Daoy (cell line): ENCODE measurements at regions not wholly inside any gene's neighbourhood (a gene's known extent, or its start where the extent isn't known, plus 50 kb on each side); places are given as distances from the start of the nearest gene placed in this dataset.
"Not testable (repeated sequence)": the region's sequence is repeated elsewhere in the genome, so short reads cannot be mapped to it uniquely, and the experiment has no call there.

ENCODE experiments used
- DNase-seq: peaks from one replicate; pipeline ENCODE4 v3.0.0-alpha.2; 2015; ENCODE audit warnings: low read depth

DNA sequence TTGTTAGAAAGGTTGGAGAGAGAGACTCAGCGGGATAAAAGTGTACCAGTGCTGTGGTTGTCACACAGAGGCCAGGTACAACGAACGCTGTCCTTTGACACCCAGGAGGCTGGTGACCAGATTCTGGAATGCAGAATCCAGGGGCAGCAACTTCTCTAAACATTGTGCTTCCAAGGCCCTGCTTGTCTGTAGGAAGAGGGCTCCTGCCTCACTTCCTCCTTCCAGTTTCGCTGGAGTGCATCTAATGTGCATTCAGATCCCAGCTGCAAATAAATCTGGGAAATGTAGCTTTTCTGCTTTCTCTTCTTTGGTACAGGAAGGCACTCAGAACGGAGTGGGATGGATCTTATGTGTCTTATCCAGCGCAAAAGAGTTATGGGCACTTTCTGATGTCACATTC lies 171.8 kb upstream of the ATP5MC3 start:
- DNase-seq = no peak

DNA sequence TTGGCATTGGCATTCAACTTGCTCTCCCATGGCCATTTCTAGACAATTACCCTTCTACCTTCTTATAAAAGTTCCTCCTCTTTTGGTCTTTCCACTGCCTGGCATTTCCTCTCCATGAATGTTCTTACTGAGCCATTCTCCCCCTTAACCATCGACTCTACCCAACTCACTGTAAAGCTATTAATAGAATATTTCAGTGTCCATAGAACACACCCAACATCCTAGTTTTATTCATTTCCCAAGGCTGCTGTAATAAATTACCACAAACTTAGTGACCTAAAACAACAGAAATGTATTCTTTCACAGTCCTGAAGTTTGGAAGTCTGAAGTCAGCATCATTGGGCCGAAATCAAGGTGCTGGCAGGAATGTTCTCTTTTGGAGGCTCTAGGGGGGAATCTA lies 170.0 kb upstream of the ATP5MC3 start:
- DNase-seq = no peak

DNA sequence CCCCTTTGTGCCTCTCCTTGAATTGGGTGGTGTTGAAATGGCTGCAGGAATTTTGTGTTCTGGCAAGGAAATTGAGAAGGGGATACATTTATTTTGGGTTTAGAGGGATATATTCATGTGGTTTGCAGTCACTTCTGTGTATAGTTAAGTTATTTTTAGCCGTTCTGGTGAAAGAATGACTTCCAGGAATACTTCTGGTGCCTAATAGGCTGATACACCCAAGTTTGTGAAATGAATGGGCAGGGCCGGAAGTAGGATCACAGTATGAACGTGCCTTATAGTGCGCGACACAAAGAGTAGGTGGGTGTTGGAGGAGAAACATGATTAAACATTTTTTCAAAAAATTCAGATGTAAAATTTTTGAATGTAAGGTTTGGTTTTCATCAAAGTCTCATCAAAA lies 168.6 kb upstream of the ATP5MC3 start:
- no peak for DNase-seq

DNA sequence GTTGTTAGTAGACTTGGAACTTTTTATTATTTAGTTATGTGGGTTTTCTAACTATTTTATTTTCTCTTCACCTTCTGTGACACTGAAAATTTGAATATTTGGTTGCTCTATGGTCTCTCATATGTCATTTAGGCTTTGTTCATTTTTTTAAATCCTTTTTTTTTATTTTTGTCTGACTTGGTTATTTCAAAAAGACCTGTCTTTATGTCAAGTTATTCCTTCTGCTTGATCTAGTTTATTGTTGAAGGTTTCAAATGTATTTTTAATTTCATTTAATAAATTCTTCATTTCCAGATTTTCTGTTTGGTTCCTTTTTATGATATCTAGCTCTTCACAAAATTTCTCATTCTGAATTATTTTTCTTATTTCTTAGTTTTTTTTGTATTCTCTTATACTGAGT lies 160.6 kb upstream of the ATP5MC3 start:
- no peak for DNase-seq

DNA sequence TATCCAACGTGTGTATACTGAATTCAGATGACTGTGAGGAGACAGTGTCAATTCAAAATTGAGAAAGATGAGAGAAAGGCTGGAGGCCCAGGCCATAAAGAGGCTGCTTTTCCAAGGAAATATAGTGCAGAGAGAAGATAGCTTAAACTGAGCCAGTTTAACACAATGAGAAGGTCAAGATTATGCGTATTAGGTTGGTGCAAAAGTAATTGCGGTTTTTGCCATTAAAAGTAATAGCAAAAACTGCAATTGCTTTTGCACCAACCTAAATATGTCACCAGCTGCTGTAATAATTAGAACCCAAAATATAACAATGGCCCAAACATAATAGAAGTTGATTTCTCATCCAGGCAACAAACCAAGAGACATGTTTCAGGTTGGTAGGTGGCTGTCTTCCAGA lies 148.7 kb upstream of the ATP5MC3 start:
- no peak for DNase-seq

DNA sequence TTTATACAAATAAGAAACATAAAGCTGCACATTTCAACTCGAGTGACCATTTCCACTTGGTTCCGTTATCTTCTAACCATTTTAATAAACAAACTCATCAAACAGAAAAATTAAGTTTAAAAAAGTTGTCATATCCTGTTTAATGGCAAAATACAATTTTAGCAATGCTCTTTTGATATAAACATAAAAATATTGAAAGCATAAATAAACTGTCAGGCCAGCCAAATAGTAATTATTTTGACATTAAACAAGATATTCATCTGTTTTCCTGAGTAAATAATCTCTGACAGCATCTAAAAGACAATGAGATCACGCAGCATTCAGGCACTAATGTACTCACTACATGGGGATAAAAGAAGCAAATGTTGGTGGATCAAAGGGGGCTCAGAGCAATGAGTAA lies 145.3 kb upstream of the ATP5MC3 start:
- DNase-seq = no peak

DNA sequence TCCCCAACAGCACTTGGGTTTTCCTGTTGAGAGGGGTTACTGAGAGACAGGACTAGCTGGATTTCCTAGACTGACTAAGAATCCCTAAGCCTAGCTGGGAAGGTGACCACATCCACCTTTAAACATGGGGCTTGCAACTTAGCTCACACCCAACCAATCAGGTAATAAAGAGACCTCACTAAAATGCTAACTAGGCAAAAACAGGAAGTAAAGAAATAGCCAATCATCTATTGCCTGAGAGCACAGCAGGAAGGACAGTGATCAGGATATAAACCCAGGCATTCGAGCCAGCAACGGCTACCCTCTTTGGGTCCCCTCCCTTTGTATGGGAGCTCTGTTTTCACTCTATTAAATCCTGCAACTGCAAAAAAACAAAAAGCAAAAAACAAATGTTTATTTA lies 144.7 kb upstream of the ATP5MC3 start:
- DNase-seq = not testable (repeated sequence)

DNA sequence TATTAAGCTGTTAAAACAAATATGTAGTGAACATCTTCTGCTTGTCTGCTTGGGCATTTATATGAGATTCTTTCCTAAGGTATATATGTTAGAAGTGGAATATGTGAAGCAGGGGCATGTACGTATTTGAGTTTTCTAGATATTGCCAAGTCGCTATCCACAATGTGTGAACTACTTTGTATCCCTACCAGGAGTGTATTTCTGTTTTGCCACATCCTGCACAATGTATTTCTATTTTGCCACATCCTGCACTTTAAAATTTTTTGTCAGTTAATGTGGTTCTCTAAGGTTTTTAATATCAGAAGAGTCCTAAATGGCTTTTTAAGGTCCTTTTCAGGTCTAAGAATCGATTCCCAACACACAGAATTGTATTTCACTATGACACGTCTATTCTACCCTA lies 141.7 kb upstream of the ATP5MC3 start:
- DNase-seq = no peak

DNA sequence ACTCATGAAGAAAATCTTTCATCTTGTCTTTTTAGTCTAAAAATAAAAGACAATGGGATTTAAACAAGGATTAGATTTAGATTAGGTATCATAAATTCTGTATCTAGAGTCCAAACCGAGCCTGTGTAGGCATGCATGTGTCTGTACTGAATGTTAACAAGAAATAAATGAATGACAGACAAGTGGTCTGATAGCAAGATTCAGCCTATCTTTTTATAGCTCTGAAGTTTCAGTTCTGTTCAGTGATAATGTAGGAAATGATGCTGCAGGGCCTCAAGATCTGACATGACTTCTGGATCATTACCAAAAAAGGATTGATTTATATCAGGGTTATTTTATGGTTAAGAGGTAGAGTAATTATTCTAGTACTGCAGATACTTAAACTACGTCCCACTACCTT lies 137.0 kb upstream of the ATP5MC3 start:
- DNase-seq = no peak

DNA sequence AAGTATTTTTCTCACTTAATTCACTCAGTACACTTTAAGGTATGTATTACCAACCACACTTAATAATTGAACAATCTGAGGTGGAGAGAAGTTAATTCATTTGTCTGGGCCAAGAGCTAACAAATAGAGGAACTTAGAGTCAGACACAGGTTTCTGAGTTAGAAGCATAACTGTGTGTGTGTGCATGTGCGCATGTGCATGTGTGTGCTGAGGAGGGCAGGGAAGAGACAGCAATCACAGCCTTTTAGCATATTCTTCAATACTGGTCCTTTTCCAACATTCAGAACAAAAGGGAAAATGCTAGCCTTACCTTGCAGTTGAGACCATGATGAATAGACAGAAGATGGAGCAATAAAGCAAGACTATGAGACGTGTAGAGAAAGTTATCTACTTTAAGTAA lies 136.2 kb upstream of the ATP5MC3 start:
- DNase-seq = no peak

DNA sequence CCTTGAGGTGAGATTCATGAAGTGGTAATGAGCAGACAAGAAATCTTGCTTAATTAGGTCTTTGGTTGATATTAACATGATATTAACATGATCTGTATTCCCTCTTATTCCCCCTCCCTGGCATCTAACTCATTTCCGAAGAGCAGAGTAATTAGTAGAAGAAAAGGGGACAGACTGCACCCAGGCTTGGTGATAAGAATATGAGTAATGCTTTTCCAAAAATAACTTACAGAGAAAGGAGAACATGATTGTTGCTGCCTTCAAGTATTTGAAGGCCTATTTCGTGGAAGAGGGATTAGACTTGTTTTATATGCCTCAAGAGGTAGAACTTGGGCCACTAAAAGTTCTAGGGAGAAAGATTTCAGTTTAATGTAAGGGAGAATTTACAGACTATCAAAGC lies 130.6 kb upstream of the ATP5MC3 start:
- DNase-seq = no peak

DNA sequence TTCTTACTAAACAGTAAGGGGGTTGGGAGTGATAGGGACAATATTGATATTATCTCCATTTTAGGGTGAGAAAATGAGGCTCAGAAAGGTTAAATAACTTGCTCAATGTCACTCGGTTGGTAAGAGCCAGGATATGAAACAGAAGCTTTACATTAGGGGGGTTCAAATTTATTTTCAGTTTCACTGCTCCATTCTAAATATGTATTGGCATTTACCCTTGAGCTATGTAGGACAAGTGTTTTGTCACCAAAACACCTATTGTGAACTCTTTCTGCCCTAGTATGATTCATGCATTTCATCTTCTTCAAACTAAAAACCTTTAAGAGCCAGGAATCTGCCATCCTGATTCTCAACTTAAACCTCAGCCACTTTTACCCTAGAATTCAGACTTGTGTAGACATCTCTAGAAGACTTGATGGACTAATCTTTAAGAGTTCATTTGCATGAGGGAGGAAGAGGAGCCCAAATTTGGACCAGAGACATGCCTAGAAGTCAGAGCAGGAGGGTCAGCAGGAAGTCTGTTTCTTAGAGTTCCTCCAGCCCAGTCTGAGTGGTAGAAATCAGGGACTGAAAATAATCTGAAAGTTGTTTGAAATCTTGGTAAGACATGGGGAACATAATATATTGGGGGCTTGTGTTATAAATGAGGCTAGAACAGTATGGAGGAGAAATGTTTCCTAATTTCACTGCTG lies 129.4 kb upstream of the ATP5MC3 start:
- no peak for DNase-seq

DNA sequence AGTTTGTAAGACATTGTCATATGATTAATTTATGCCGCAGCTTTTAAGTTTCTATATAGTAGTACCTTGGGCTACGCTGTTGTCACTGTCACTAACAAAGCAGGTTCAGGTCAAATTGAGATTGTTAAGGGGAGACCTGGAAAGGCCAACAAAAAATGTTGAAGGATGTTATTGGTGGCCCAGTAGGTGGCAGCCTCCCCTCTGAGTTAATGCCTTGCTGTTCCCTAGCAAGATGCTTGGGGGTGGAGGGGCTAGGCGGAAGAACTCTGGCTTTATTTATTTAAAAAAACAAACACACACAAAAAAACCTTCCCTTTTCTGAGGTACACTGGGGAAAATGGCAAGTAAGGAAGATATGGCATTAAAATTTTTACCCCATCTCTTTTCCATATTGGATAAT lies 128.3 kb upstream of the ATP5MC3 start:
- DNase-seq = peak; percentile 39

DNA sequence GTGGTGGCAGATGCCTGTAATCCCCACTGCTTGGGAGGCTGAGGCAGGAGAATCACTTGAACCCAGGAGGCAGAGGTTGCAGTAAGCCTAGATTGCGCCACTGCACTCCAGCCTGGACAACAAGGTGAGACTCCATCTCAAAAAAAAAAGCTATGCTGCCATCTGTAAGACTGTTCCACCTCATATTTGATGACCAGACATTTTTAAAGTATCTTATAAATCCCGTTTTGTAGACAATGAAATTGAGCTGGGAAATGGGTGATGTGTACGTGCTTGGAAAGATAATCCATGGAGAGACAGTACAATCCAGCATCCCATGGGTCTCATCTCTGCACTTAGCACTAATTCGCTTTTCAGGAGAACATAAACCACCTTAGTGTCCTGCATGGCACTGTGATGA lies 126.5 kb upstream of the ATP5MC3 start:
- no peak for DNase-seq

DNA sequence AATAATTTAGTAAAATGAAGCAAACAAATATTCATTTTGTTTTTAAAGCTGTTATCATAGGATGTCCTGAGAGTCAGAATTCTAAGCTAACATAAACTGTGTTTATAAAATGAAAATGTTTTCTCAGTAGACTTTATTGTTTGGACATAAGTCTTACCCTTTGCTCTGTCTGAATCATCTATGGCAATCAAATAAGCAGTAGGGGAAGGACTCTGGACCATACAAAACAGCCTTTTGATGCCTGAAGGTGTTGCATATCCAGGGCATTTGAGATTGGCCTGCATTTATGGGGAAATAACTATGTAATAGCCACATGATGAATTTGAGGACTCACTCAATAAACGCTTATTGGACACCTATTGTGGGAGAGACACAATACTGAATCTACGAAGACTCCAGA lies 123.0 kb upstream of the ATP5MC3 start:
- no peak for DNase-seq

DNA sequence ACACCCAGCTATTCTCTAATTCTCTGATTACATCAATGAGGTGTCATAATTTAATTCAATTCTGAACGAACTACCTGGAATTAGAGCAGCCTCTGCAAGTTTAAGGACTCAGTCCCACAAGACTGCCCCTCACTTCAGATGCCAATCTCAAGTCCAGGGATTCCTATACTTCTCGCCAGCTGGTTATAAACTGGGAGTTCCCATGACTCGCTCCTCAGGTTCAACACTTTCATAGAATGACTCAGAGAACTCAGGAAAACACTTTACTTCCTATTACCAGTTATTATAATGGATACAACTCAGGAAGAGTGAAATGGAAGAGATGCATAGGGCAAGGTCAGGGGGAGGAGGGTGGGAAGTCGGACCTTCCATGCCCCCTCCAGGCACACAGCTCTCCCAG lies 112.3 kb upstream of the ATP5MC3 start:
- DNase-seq = peak; percentile 7

DNA sequence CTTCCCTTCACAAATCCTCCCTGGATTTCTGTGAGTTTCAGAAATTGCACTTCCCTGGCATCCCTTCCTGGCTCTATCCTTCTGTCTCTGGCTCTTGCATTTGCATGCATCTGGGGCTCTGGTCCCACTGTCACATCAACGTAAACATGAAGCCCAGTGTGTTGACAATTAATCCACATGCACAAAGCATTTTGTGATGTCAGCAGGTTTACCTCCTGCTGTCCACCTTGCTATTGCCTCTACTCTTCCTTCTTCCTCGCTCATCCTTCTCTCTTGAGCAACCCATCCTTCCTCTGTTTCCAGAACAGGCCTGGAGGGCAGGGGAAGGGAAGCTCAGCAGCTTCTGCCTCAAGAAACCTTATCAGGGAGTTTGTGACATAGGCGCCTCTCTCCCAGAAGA lies 111.7 kb upstream of the ATP5MC3 start:
- DNase-seq = no peak

DNA sequence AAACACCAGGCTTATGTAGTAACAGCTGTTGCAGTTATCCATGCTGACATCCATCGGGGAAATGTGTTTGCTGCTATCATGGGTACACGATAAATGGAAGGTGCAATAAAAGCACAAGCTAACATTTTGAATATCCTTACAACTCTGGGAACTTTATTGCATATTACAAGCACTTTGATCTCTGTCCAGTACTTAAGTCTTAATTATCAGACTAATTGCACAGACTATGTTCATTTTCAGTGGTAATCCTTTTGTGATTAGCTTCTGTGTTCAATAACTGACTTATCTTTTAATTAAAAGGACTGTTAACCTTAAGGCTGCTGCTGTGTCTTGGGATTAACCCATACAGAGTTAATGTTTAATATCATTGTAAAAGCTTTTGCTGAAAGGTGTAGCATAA lies 101.4 kb upstream of the ATP5MC3 start:
- no peak for DNase-seq

DNA sequence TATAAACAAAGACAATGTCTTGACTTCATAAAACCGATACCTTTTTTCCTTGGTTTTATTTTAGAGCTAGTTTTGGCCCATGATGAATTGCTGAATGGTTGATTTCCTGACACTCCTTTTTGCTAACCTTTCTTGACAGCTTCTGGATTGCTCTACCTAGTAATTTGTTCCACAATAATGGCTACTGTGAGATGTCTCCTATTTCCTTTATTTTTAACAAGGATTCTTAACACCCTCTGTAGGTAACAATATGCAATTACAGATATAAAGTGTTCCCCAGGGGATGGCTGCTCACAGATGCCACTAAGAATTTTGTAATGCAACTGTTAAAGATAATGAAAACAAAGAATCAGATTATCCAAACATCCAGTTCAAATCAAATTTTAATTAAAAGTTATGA lies 100.8 kb upstream of the ATP5MC3 start:
- peak; percentile 3 for DNase-seq

DNA sequence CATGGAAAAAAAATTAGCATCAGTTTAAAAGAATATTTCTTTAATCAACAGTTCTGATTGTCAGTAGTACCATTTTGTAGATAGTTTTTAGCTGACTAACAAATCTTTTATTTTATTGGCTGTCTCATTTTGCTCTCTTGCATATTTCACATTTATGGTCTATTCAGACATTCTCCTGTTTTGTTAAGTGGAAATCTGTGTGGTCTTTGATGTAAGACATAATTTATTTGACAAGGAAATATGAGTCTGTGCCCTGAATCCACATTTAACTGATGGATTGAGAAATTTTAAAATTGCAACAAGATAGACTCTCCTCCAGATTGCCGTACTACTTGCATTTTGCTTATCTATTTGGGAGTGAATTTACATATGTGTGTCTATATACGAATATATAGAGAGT lies 96.3 kb upstream of the ATP5MC3 start:
- DNase-seq = no peak

DNA sequence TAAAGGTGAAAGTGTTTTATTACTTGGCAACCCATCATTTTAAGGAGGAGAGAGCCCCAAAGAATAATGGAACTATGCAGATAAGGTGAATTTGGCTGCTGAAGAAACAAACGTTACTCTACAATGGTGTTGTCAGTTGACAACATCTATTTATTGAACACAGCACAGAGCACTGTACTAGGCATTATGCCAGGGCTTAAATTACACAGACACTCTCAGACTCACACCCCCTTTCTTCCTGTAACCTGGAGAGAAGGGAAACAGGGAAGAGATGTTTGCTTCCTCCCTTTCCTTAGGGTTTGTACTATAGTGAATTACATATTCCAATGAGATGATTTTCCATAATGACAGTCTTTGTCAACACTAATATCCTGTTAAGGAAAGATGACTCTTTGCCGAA lies 94.0 kb upstream of the ATP5MC3 start:
- no peak for DNase-seq

DNA sequence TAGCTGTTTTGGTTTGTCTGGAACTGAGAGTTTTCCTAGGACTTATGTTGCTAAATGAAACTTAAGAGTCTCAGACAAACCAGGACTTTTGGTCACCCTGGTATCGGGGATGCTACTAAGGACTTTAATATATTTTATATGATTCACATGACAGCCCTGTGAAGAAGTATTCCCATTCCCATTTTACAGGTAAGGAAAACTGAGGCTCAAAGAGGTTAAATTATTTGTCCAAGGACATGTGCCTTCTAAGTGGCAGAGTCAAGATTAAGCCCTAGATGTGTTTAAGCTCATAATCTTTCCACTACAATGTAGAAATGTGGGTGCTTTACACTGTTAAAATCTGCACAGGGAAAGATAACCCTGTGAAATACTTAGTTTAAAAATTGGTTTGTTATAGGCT lies 77.7 kb upstream of the ATP5MC3 start:
- no peak for DNase-seq

DNA sequence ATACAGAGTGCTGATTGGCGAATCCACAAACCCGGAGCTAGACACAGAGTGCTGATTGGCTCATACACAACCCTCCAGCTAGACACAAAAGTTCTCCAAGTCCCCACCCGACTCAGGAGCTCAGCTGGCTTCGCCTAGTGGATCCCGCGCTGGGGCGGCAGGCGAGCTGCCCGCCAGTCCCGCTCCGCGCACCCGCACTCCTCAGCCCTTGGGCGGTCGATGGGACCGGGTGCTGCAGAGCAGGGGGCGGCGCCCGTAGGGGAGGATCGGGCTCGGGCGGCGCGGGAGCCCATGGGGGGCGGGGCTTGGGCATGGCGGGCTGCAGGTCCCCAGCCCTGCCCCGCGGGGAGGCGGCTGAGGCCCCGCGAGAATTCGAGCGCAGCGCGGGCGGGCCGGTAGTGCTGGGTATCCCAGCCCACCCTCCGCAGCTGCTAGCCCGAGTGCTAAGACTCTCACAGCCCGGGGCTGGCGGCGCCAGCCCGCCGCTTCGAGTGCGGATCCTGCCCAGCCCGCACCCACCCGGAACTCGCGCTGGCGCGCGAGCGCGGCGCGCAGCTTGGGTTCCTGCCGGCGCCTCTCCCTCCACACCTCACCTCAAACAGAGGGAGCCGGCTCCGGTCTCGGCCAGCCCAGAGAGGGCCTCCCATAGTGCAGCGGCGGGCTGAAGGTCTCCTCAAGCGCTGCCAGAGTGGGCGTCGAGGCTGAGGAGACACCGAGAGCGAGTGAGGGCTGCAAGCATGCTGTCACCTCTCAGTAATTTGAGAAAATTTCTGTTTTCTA lies 75.5 kb upstream of the ATP5MC3 start:
- DNase-seq = no peak

DNA sequence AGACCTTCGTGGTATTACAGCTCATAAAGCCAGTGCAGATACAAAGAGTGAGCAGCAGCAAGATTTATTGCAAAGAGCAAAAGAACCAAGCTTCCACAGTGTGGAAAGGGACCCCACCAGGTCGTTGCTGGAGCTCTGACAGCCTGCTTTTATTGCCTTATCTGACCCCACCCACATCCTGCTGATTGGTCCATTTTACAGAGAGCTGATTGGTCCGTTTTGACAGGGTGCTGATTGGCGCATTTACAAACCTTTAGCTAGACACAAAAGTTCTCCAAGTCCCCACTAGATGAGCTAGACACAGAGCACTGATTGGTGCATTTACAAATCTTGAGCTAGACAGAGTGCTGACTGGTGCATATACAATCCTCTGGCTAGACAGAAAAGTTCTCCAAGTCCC lies 74.9 kb upstream of the ATP5MC3 start:
- DNase-seq = not testable (repeated sequence)
